ENCODE measurements at regions not wholly inside any gene's neighbourhood (a gene's known extent, or its start where the extent isn't known, plus 50 kb on each side); places are given as distances from the start of the nearest gene placed in this dataset.

- TF ChIP-seq CTCF (IDR thresholded peaks at IDR 0.05): no peak
- no peak for TF ChIP-seq EZH2 (IDR thresholded peaks at IDR 0.05; ENCODE audit: borderline replicate concordance, insufficient read depth, low read depth, low read length, poor library complexity, severe bottlenecking)
Observed at GRCh38 chr3:3685721-3686120, 113.5 kb upstream of the LRRN1 start.

Data from B cell (primary cell).